Fibroblast of skin of abdomen (primary cell): ENCODE measurements at regions not wholly inside any gene's neighbourhood (a gene's known extent, or its start where the extent isn't known, plus 50 kb on each side); places are given as distances from the start of the nearest gene placed in this dataset.
"Not testable (repeated sequence)": the region's sequence is repeated elsewhere in the genome, so short reads cannot be mapped to it uniquely, and the experiment has no call there.

Source experiments
- DNase-seq: peaks from one replicate; pipeline ENCODE4 v3.0.0-alpha.2; 2013

DNA sequence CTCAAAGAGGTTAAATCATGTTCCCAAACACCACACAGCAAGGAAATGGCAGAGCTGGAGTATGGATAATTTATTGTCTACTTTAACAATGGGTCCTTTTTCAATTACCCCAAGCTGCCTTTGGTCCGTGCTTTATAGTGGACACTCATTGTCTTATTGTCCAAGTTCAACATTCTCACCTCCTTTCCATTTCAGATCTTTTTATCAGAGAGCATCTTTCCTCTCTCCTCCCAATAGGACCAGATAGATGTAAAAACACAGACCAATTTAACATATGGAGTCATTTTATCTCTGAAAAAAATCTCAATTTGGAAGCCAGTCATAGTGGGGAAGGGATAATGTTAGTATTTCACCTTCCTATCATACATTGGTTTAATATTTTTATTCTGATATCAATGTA, 83.5 kb upstream of the WAC start:
- DNase-seq, result no peak

DNA sequence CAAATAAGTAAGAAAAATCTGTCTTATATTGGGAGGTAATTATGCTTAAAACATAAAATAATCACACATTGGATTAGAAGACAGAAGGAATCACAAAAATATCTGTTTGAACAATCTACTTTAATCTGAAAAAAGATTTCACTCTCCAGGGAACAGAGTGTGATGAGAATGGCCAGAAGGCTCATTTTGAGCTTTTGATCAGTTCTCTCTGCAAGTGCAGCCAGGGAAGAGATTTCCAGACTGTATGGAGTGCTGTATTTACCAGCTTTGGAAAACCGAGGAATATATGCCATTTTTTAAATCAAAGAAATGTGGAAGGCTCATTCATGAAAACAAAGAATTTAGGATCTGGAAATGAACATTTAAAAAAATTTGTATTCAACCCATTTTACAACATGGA, 83.0 kb upstream of the WAC start:
- DNase-seq, result no peak

DNA sequence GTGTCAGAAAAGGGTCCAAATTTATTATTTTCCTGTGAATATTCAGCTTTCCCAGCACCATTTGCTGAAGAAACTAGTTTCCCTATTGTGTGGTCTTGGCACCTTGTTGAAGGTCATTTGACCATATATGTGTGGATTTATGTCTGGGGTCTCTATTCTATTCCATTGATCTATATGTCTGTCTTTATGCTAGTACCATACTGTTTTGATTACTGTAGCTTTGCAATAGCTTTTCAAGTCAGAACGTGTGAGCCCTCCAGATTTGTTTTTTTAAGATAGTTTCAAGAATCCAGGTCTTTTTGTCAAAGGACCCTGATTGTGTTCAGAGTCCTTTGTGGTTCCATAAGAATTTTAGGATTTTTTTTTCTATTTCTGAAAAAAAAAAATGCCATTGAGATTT, 79.0 kb upstream of the WAC start:
- no peak for DNase-seq

DNA sequence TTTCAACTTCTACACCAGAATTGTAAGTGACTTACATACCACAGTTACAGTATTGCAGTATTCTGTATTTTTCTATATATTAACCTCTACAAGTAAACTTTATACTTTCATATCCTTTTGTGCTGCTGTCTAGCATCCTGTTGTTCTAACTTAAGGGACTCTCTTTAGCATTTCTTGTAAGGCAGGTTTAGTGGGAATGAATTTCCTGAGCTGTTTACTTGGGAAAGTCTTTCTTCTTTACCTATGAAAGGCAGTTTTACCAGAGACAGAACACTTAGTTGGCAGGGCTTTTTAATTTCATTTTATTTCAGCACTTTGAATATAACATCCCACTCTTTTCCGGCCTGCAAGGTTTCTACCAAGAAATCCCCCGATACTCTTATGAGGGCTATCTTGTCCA, 75.8 kb upstream of the WAC start:
- no peak for DNase-seq

DNA sequence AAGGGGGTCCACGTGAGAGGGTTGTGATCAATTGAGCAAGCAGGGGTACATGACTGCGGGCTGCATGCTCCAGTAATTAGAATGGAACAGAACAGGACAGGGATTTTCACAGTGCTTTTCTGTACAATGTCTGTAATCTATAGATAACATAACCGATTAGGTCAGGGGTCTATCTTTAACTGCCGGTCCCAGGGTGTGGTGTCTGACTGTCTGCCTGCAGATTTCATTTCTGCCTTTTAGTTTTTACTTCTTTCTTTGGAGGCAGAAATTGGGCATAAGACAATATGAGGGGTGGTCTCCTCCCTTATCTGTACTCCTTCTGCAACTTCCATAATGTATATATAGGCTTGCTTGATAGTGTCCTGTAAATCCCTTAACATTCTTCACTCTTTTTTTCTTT, 75.0 kb upstream of the WAC start:
- not testable (repeated sequence) for DNase-seq

DNA sequence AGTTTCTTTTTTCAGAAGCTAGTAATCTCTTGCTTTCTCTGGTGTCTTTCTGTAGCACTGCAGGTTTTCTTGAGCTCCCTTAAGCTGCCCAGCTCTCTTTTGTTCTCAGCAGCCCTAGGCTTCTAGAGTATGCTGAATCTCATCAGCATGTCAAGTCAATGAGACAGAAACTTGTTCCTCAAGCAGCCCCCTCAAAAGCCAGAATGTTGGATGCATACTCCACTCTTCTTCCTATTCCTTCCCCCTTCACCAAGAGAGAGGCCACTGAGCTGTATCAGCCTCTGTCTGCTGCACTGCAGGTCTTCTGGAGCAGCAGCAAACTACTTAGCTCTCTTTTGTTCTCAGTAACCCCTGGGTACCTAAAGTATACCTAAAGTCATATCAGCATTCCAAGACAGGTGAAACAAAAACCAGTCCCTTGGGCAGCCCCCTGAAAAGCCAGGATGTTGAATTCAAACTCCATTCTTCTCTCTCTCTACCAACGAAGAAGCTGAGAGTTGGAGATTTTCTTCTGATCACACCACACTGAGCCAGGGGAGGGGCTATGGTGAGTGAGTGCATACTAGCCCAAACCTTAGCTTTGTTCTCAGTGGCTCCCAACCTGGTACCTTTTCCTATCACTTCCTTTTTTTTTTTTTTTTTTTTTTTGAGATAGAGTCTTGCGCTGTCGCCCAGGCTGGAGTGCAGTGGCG, 73.3 kb upstream of the WAC start:
- DNase-seq, result no peak

DNA sequence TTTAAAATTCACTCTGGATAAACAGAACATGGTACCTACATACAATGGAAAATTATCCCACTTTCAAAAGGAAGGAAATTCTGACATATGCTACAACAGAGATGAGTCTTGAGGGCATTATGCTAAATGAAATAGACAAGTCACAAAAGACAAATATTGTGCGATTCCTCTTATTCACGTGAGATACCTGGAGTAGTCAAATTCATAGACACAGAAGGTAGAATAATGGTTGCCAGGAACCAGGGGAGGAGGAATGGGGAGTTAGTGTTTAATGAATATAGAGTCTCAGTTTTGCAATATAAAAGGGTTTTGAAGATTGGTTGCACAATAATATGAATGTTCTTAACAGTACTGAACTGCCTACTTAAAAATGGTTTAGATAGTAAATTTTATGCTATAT, 69.8 kb upstream of the WAC start:
- no peak for DNase-seq

DNA sequence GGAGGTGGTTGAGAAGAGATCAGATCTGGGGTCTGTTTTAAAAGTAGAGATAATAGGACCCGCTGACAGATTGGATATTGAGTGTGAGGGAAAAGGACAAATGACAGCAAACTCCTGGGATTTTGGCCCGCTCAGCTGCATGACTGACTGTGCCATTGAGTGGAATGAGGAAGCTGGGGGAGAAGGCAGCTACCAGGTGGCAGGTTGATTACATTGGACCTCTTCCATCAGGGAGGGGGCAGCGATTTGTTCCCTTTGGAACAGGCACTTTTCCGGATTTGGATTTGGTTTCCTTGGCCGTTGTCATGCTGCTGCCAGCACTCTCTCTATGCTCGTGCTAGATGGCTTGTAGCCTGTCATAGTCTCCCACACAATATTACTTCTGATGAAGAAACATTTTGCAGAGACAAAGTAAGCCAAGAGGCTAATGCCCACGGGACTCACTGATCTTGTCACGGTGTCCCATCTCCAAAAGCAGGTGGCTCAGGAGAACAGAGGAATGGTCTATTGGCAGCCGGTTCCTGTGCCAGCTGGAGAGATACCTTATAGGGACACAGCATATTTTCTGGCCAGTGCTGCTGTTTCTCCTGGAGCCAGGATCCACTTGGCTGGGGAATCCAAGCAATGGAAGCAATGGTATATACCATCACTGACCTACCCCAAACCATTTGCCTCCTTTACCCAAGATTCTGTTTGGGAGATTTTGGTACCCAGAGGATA, 69.1 kb upstream of the WAC start:
- no peak for DNase-seq

DNA sequence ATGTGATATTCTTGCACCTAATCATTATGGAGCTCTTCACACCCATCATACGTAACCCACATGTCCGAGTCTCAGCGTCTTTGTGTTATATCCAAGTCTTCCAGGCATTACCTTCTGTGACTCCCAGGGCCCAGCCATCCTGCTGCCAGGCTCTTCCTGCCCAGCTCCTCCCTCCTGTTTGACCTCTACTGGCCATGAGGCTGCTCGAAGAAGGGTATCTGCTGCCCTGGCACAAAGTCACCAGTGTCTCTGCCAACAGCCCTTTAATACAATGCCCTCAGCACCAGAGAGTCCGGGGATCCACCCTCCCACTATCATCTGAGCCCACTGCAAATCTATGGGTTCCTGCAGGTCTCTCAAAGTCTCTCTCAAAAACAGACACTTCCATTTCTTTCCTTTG, 65.3 kb upstream of the WAC start:
- no peak for DNase-seq

DNA sequence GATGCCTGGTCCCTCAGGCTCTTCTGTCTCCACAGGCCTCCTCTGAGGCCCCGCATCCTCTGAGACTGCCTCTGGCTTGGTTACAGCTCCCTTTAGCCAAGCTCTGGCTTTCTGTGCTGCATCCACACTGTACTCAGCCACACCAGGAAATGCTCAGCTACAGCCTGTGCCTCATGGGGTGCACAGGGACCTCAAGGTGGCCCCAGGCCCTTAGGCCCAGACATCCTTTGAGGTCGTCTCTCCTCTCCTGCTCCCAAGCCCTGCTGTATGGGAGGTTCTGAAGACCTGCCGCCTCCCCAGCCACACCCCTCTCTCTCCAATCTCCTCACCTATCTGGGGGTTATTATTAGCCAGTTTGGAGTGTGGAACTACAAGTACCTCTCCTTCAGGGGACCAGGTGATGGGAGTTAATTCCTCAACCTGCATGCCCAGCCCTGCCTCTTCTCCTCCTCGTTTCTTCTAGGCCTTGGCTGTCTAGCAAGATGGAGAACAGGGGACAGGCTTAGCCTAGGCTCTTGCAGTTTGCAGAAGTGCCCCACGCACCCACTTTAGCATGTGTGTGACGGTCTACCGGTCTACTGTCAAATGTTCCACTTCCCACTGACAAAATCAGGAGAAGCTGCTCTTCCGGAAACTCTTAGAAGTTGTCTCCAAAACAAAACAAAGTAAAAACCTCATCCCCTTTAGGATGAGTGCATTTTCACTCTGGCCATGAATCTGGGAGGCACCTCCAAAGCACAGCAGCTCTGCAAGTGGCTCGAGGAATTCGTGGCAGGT, 64.0 kb upstream of the WAC start:
- DNase-seq, result no peak

DNA sequence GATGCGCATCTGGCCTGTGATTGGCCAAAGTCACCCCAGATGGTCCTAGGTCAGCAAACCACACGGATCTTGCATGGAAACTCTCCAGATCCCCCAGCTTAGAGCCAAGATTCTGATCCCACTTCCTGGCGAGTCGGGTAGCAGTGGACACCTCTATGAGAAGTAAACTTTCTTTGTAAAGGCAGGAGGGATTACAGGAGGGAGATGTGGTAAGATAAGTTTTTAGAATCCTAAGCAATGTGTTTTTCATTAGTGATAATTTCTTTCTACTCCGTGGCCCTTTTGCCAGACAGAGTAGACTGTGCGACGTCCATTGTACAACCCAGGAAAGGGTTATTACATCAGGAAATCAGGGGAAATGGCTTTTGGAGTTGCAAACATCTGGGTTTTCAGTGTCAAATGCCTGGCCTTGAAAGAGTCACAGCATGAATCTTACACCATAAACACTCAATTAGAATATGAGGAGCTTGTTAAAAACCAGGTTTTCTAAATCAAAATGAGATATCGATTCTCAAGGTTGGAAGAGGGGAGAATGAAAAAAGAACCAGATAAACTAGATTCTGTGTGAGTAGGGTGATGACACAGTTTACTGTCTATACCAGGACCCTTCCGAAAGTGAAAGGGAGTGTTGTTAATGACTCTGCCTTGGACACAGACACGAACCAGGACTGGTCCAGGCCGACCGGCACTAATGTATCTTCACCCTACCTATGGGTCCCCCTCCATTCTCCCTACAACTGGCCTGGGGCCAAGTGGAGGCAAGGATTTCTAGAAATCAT, 61.9 kb upstream of the WAC start:
- DNase-seq, result peak; percentile 40

DNA sequence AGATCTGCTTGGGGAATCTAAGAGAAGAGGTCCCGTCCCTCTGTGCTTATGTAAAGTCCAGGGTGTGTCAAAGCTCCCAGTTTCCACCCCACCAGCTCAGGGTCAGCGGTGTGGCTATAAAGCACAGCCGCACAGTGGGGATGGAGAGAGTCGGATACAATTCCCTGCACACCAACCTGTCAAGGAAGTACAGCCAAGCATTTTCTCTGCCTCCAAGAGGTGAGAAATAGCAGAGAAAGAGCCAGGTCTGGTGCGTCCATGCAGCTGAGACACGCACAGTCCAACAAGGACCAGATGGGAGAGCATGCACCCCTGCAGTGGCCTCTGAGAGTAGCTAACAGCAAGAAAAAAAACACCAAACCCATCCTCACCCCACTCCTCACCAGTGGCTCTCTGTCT, 61.3 kb upstream of the WAC start:
- DNase-seq, result no peak

DNA sequence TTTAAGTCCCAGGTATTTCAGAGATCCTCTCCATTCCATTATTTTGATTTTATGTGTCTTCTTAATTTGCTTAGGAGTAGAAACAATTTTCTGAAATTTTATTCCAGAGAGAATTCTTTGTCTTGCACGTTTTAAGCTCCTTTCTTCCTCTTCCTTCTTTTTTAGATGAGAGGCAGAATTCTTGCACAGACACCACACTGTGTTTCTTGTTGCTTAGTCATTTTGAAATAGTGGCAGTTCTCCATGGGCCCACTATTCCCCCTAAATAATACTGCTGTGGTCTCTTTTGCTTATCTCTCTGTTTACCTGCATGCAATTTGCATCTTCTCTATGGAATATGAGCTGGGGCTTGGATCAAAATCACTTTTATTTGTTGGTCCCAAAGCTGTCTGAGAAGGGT, 54.3 kb upstream of the WAC start:
- no peak for DNase-seq

DNA sequence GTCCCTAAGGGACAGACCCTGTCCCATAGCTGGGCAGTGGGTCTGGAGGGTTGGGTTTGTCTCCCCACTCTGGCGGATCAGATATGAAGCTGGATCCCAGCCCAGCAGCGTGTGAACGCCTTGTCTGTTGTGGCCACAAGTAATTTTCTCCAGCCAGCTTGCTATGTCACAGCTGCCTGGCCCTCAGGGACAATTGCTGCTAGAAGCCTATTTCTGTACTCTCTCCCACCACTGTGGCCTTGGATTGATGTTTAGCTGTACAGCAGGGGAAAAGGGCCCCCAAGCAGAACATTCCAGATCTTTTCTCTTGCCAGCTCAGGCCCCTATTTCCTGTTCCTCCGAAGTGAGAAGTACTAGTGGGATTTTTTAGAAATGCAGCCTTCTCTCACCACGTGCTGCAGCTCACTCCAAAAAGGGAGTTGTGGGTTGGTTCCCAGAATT, 53.5 kb upstream of the WAC start:
- DNase-seq, result no peak

DNA sequence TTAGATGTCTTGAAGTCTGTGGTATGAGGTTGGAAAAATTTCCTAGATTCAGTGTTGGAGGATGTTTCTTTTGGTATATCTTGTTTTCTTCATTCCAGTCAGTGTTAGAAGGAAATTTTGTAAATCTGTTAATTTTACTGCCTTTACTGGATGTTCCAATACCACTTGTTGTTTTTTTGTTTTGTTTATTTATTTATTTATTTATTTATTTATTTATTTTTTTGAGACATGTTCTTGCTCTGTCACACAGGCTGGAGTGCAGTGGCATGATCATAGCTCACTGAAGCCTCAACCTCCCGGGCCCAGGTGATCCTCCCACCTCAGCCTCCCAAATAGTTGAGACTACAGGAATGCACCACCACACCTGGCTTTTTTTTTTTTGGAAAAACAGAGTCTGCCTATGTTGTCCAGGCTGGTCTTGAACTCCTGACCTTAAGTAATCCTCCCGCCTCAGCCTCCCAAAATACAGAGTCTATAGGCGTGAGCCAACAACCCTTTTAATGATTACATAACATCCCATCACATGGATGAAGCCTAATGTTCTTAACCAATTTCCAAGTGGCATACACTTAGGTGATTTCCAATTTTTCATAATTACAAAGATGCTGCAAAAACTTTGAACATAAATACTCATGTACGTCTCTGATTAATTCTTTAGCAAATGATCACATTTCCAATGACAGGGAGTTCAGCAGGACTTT, 52.8 kb upstream of the WAC start:
- DNase-seq, result no peak

DNA sequence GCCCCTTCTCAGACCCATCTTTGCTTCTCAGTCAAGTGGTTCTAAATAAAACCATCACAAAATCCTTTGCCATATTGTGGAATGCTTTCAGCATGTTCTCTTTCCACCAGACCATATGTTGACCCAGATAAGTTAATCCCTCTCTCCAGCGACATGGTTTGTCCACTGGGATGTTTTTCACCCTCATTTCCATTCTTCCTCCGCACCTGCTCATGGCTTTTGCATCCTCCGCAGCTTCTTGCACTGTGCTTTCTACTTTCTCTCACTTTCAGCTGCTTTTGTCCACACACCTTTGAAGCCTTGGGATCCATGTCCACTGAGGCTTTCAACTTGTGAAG, 52.3 kb upstream of the WAC start:
- no peak for DNase-seq

DNA sequence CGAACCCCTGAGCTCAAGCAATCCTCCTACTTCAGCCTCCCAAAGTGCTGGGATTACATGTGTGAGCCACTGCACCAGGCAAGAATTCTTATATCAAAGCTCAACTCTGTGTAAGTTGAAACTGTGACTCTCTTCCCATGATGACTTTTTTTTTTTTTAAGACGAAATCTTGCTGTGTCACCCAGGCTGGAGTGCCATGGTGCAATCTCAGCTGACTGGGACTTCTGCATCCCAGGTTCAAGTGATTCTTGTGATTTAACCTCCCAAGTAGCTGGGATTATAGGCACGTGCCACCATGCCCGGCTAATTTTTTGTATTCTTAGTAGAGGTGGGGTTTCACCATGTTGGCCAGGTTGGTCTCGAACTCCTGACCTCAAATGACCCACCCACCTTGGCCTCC, 51.6 kb upstream of the WAC start:
- DNase-seq, result not testable (repeated sequence)

DNA sequence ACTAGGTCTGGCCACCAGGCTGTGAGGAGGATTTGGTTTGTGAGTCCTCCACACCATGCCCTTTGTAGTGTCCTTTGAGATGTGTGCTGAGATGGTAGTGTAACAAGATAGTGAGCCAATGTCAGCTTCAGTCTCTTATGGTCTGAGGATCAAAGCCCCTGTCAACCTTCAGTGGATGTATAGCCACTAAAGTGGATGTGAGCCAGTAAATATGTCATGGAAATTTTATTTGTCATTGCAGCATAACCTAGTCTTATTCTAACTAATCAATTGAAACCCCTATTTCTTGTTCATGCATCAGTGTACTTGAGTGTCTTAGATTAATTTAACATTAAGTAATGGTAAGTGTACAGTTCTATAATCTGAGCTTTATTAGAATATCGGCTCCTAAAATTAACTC, 51.0 kb upstream of the WAC start:
- no peak for DNase-seq
